B cell (primary cell): ENCODE measurements at regions not wholly inside any gene's neighbourhood (a gene's known extent, or its start where the extent isn't known, plus 50 kb on each side); places are given as distances from the start of the nearest gene placed in this dataset.

Source experiments
- ATAC-seq: fragments of 200-7000 bp; cut with Tn5 transposase; one replicate; pipeline ENCODE4 v1.10.0; 2021; ENCODE audit warnings: low read depth, mild to moderate bottlenecking, moderate number of reproducible peaks, moderate library complexity
- CTCF ChIA-PET: fragments of 350-600 bp; sonication (Branson Sonifier 250); formaldehyde crosslinking; loops from one replicate; lab custom pipeline; 2021; ENCODE audit warnings: antibody characterized with exemption, inconsistent platforms; lab: Charles Lee
- POLR2A ChIA-PET: fragments of 350-600 bp; sonication (Branson Sonifier 250); formaldehyde crosslinking; loops from one replicate; lab custom pipeline; 2021; ENCODE audit warnings: antibody characterized with exemption; lab: Charles Lee
- DNase-seq: peaks from one replicate; pipeline ENCODE4 v3.0.0; 2013
- H2AFZ ChIP-seq: 2 replicates; pipeline ENCODE4 v1.6.1; 2012; ENCODE audit warnings: mild to moderate bottlenecking, low read depth, low read length; ENCODE audit not compliant: insufficient read depth, poor library complexity, severe bottlenecking
- H3K27ac ChIP-seq, 2 donors: 1 replicate in 1 of 2; 2 replicates in 1 of 2; pipeline ENCODE4 v1.5.1; 2012 to 2013; ENCODE audit warnings: low read length in 2 of 2, mild to moderate bottlenecking in 2 of 2, moderate library complexity in 1 of 2
- H3K27me3 ChIP-seq, 4 experiments: fragments of 200-600 bp in 1 of 4; sonication (generic) in 1 of 4; replicated peaks in 1 of 4; 1 replicate in 2 of 4; 2 replicates in 2 of 4; pipeline versions ENCODE4 v1.6.1 to v1.7.0; 2013 to 2016; ENCODE audit warnings: low read length in 3 of 4, mild to moderate bottlenecking in 2 of 4, mixed read lengths in 1 of 4, moderate library complexity in 1 of 4; ENCODE audit not compliant: insufficient read depth in 4 of 4, control insufficient read depth in 3 of 4; ENCODE audit errors: control extremely low read depth in 1 of 4
- H3K36me3 ChIP-seq, 2 experiments: replicated peaks in 1 of 2; 1 replicate in 1 of 2; 2 replicates in 1 of 2; pipeline versions ENCODE4 v1.6.1 to v1.7.1; 2013; ENCODE audit warnings: low read length in 1 of 2; ENCODE audit not compliant: insufficient read depth in 2 of 2, control insufficient read depth in 1 of 2; ENCODE audit errors: control extremely low read depth in 1 of 2, extremely low read depth in 1 of 2
- H3K4me1 ChIP-seq, 2 donors: fragments of 200-600 bp in 1 of 2; sonication (generic) in 1 of 2; 1 replicate in 1 of 2; 2 replicates in 1 of 2; pipeline versions ENCODE4 v1.5.1 to v1.6.1; 2013 to 2017; ENCODE audit warnings: low read length in 2 of 2; ENCODE audit not compliant: control insufficient read depth in 2 of 2, insufficient read depth in 2 of 2
- H3K4me2 ChIP-seq: replicated peaks from 2 replicates; pipeline ENCODE3; 2012; ENCODE audit warnings: mild to moderate bottlenecking, low read depth, low read length; ENCODE audit not compliant: poor library complexity, severe bottlenecking
- H3K4me3 ChIP-seq, 5 experiments: fragments of 200-600 bp in 1 of 5; sonication (generic) in 1 of 5; 1 replicate in 3 of 5; 2 replicates in 2 of 5; pipeline versions ENCODE4 v1.5.1 to v1.7.0; 2011 to 2016; ENCODE audit warnings: low read length in 4 of 5, mild to moderate bottlenecking in 4 of 5, low read depth in 2 of 5, control low read depth in 1 of 5, moderate library complexity in 1 of 5; ENCODE audit not compliant: insufficient read depth in 1 of 5; ENCODE audit errors: control extremely low read depth in 1 of 5, extremely low read depth in 1 of 5
- H3K79me2 ChIP-seq: fragments of 200-600 bp; sonication (generic); one replicate; pipeline ENCODE4 v1.6.0; 2016; ENCODE audit warnings: low read length; ENCODE audit not compliant: control insufficient read depth, insufficient read depth
- H3K9ac ChIP-seq: fragments of 200-600 bp; sonication (generic); 2 replicates; pipeline ENCODE4 v1.6.1; 2017; ENCODE audit warnings: mild to moderate bottlenecking, low read length, moderate library complexity
- H3K9me3 ChIP-seq, 3 donors: one replicate each; pipeline versions ENCODE4 v1.6.1 to v1.7.1; 2013; ENCODE audit warnings: low read length in 2 of 3; ENCODE audit not compliant: control insufficient read depth in 2 of 3, insufficient read depth in 1 of 3; ENCODE audit errors: control extremely low read depth in 1 of 3
- H4K20me1 ChIP-seq: 2 replicates; pipeline ENCODE4 v1.6.0; 2012; ENCODE audit warnings: mild to moderate bottlenecking, low read length; ENCODE audit not compliant: insufficient read depth, control insufficient read depth, poor library complexity, severe bottlenecking
- H3K27ac Mint-ChIP-seq: one replicate; pipeline ENCODE4 v1.8.0; 2021; ENCODE audit warnings: mixed read lengths
- H3K27me3 Mint-ChIP-seq: one replicate; pipeline ENCODE4 v1.8.0; 2021; ENCODE audit warnings: mixed read lengths
- H3K4me1 Mint-ChIP-seq: one replicate; pipeline ENCODE4 v1.8.0; 2021; ENCODE audit warnings: mixed read lengths
- H3K4me3 Mint-ChIP-seq: one replicate; pipeline ENCODE4 v1.8.0; 2021; ENCODE audit warnings: mixed read lengths
- H3K9me3 Mint-ChIP-seq: one replicate; pipeline ENCODE4 v1.8.0; 2022; ENCODE audit warnings: mixed read lengths; ENCODE audit not compliant: insufficient read depth
- EZH2 ChIP-seq: IDR thresholded peaks from 2 replicates; pipeline ENCODE4 v1.6.1; 2012; ENCODE audit warnings: borderline replicate concordance, low read depth, mild to moderate bottlenecking, moderate library complexity, low read length; ENCODE audit not compliant: insufficient read depth, poor library complexity, severe bottlenecking
- WGBS: methylation state at CpG from one replicate; pipeline ENCODE4 v1.1.5; 2013; ENCODE audit warnings: missing lambda C conversion rate; ENCODE audit not compliant: insufficient coverage; 5-methylcytosine and 5-hydroxymethylcytosine counted together
- intact Hi-C: fragments of 100-400 bp; cut with micrococcal nuclease; formaldehyde crosslinking; loops from one replicate; pipeline ENCODE4 v1.10.0; 2022
- TF ChIP-seq, protein P1 (sequence below): fragments of 200-600 bp; IDR thresholded peaks from one replicate; pipeline ENCODE4 v1.8.0; 2022; ENCODE audit warnings: antibody characterized with exemption, mild to moderate bottlenecking

DNA sequence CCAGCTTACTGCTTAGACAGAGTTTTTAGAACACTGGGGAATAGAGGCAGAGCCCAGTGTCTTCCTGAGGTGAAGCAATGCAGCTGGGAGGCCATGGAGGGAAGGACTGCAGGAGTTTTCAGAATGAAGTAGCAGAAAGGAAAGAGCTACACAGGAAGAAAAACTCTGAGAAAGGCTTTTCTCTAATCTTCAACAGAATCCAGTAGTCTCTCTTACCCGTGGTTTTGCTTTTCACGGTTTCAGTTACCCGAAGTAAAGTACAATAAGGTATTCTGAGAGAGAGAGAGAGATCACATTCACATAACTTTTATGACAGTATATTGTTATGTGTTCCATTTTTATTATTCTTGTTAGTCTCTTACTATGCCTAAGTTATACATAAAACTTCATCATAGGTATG is 761.6 kb downstream of the BCL11B start:
- ChIA-PET CTCF (no interaction called here), POLR2A (no interaction called here)
- Histone ChIP-seq H3K27ac (no peak overlapping the region), H4K20me1 (no peaks in the 10 kb centered on the region), H2AFZ (no peak overlapping the region), H3K4me1 (no peaks in the 10 kb centered on the region), H3K79me2 (no peaks in the 10 kb centered on the region), H3K9me3 (peaks cover 0 to 3% (median 0%) of the 10 kb centered on the region in 3 donors), H3K36me3 (no peaks in the 10 kb centered on the region), H3K9ac (no peak overlapping the region), H3K4me3 (no peak overlapping the region), H3K4me2 (no peak overlapping the region), H3K27me3 (no peaks in the 10 kb centered on the region)
- ATAC-seq (no peak), DNase-seq (no peak)
- Mint-ChIP-seq H3K27ac (no peak overlapping the region), H3K9me3 (no peaks in the 10 kb centered on the region), H3K4me1 (no peaks in the 10 kb centered on the region), H3K4me3 (no peak overlapping the region), H3K27me3 (no peaks in the 10 kb centered on the region)
- TF ChIP-seq EZH2, result no peak
- TF ChIP-seq, protein P1, sequence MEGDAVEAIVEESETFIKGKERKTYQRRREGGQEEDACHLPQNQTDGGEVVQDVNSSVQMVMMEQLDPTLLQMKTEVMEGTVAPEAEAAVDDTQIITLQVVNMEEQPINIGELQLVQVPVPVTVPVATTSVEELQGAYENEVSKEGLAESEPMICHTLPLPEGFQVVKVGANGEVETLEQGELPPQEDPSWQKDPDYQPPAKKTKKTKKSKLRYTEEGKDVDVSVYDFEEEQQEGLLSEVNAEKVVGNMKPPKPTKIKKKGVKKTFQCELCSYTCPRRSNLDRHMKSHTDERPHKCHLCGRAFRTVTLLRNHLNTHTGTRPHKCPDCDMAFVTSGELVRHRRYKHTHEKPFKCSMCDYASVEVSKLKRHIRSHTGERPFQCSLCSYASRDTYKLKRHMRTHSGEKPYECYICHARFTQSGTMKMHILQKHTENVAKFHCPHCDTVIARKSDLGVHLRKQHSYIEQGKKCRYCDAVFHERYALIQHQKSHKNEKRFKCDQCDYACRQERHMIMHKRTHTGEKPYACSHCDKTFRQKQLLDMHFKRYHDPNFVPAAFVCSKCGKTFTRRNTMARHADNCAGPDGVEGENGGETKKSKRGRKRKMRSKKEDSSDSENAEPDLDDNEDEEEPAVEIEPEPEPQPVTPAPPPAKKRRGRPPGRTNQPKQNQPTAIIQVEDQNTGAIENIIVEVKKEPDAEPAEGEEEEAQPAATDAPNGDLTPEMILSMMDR, result no peak
- no CpG with 5 or more reads among the region's 3 CpGs for WGBS
- intact Hi-C loops, result no loop called here

DNA sequence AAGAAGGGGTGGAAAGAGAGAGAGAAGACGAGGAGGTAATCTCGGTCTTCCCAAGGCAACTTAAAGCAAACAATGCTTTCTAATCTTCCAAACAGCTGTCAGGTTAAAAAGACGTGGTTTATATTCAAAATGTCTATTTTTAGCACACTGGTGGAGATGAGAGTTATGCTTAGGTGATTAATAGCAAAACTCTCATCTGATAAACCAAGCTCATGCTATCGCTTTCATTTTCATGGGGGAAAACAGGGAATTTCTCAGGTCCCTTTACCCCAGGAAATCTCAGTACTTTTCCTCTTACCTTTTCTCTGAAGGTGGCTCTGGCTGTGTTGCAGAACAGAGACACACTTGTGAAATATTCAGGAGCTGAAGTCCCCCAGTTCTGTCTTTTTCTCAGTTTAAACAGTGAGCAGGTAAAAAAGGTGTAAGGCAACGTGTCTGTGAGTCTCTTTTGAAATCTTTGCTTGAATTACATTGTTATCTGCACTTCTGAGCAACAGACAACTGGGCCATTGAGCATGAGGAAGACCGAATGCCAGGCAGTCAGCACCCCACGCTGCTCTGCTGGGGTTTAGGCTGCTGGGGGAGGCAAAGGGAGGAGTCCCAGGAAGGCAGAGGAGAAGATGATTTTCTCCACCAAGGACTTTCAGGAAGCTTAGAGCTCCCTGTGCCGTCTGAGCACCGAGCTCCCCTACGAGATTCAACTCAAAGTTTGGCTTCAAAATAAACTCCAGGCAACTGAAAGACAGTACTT is 759.3 kb downstream of the BCL11B start:
- intact Hi-C loops, result no loop called here
- WGBS, result 24% methylated on average over 3 of the region's 10 CpGs
- Histone ChIP-seq H3K27me3 (no peaks in the 10 kb centered on the region), H4K20me1 (no peaks in the 10 kb centered on the region), H3K4me1 (no peaks in the 10 kb centered on the region), H3K79me2 (no peaks in the 10 kb centered on the region), H3K9ac (no peak overlapping the region), H3K4me3 (no peak overlapping the region), H3K4me2 (no peak overlapping the region), H3K27ac (no peak overlapping the region), H2AFZ (no peak overlapping the region), H3K9me3 (peaks cover 0 to 3% (median 0%) of the 10 kb centered on the region in 3 donors), H3K36me3 (no peaks in the 10 kb centered on the region)
- Mint-ChIP-seq H3K27ac (no peak overlapping the region), H3K27me3 (no peaks in the 10 kb centered on the region), H3K4me3 (no peak overlapping the region), H3K9me3 (no peaks in the 10 kb centered on the region), H3K4me1 (no peaks in the 10 kb centered on the region)
- CTCF ChIA-PET, result no interaction called here
- DNase-seq (no peak), ATAC-seq (no peak)
- TF ChIP-seq, protein P1, result no peak
- TF ChIP-seq EZH2, result no peak
- POLR2A ChIA-PET, result no interaction called here
